Activated T-cell treated with anti-CD3 and anti-CD28 coated beads for 48 hours (primary cell): ENCODE measurements at regions not wholly inside any gene's neighbourhood (a gene's known extent, or its start where the extent isn't known, plus 50 kb on each side); places are given as distances from the start of the nearest gene placed in this dataset.

ENCODE experiments used
- DNase-seq: peaks from one replicate; pipeline ENCODE4 v3.0.0-alpha.2; 2020; ENCODE audit warnings: low read depth

GRCh38 chr2:103959174-103960128, 894.5 kb upstream of the POU3F3 start:
- DNase-seq = no peak

GRCh38 chr2:103960129-103960513, 893.8 kb upstream of the POU3F3 start:
- DNase-seq = no peak

GRCh38 chr2:103960951-103961350, 893.0 kb upstream of the POU3F3 start:
- DNase-seq = no peak

DNA sequence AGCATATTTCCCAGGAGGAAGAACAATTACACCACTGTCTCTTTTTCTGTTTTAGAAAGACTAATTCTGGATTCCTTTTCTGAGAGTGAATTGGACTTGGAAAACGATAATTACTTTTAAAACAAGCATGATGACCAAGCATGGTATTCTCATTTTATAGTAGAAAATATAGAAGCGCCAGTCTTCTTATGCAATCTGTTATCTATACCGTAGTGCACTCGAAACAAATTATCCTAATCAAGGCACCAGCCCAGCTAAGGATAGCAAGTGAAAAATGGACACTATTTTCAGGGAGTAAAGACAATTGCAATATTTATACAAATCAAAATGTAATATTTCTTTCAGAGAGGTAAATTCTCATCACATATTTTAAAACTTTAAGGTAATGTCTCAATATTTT, 892.1 kb upstream of the POU3F3 start:
- no peak for DNase-seq

DNA sequence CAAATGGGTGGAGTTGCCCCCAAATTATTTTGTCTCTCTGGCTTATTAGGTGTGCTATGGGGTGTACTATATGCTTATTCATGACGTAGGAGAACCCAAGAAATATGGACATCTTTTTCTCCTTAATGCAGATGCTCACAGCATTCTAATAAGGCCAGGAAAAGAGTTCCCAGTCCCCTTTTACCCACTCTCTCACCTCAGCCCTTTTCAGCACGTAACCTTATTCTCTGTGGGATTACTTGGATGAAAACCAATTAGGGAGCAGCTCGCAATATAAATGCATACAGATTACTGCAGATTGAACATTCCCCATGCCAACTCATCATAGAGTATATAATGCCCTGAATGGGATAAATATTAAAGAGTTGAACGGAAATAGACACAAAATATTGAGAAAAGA, 891.2 kb upstream of the POU3F3 start:
- DNase-seq = no peak

DNA sequence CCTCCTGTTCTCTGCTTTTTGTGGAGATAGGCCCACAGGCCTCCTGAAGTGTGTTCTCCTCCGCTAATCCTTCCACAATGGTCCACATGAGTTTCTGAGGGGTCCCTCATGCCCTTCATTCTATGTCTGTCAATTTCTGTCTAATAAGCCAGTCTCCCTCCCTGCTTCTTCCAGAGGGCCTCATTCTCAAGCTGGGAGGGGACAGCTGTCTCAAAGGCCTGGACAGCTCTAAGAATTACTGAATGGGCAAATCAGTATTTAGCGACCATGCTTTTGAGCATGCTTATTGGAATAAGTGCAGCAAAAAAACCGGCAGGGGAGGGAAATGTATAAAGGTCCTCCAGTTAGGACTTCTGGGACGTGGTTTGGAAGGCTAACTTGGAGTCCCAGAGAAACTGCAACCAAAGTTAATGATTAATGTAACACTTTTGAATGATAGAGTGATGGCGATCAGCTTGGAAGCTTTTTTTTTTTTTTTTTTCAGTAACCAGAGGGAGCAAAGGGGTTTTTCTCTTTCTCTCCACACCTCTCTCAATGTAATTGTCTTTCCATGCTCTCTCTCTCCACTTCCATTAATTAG, 890.7 kb upstream of the POU3F3 start:
- no peak for DNase-seq

DNA sequence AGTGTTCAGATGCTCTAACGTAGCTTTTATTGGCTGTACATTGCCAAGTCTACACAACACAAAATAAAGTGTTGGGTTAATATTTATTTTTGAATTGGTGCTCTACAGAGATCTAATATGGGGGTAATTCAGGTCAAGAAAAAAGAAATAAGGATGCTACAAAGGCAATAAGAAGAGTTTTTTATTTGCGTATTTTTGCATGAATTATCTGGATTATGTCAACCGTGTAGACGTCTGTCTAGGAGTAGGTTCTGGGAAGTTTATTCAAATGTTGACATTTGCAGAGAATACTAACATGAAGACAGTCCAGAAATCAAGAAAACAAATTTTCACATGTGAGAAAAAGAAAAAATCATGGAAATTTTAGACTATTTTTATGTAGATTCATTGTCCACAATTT, 876.7 kb upstream of the POU3F3 start:
- no peak for DNase-seq

DNA sequence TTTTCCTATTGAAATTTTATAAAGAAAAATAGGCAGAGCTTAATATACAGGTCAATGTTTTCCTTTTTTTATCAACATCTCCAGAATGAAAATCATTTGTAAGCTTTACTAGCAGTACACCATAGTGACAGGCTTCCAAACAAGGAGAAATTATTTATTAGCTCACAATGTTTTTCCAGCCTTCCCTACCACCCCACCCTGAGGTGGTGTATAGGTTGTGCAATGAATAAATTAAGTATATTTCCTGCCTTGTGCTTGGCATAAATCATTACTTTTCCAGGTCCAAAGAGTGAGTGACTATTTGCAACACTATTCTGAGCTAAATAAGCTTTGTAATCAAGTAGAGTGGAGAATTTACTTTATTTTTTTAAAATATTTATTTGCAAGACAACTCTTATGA, 876.2 kb upstream of the POU3F3 start:
- no peak for DNase-seq

DNA sequence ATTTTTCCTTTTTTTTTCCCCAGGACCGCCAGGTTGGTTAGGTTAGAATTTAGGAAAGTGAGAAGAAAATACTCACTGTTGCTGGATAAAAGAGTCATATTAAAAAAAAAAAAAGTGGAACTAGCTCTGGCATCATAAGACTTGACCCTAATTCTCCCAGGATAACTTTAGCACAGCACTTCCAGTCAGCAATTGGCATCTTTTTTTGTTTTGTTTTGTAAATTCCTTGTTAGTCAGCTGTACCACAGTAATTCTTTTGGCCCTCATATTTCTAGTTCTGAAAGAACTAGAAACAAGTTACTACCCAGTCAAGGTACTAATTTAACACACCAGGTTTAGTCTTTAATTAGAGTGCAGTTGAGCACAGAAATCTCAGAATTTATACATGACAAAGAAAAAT, 873.5 kb upstream of the POU3F3 start:
- no peak for DNase-seq

- DNase-seq = no peak
These were observed 871.2 kb upstream of the POU3F3 start for GRCh38 chr2:103982691-103983090.

DNA sequence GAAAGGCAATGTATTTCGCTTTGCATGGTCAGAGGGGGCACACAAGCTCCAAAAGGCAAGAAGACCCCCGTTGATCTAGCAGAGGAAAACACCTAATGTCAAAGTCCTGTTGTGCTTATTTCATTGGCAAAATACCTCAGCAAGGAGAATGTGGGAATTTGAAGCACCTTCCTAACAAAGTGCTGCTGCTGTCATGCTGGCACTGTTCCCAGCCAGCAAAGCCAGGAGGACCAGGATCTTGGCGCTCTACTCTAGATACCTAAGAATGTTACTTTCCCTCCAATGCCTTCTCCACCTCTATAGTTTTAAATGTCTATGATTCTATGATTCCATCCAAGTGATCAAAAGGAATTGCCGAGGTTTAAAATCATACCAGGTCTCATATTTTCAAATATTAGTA, 867.9 kb upstream of the POU3F3 start:
- no peak for DNase-seq

GRCh38 chr2:103991591-103991990, 862.3 kb upstream of the POU3F3 start:
- no peak for DNase-seq

GRCh38 chr2:104004821-104005220, 849.1 kb upstream of the POU3F3 start:
- no peak for DNase-seq

GRCh38 chr2:104016801-104017200, 837.1 kb upstream of the POU3F3 start:
- DNase-seq = no peak

DNA sequence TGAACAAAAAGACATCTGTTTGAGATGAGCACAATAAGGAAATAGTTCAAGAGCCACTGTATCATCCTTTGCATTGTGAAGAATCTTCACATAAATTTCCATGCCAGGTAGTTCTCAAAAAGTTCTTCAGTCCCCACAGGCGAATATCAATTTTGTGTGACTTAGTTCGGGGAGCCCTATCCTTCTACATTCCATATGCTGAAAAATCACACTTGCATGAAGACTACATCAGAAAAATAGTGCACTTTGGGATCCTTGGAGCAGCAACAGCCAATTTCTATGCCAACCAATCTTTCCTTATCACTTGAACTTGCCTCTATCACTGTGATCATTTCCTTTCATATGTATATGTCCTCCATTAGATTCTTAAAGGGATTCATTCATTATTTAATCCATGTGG, 830.6 kb upstream of the POU3F3 start:
- DNase-seq = no peak

- DNase-seq = no peak
These were observed 830.1 kb upstream of the POU3F3 start for GRCh38 chr2:104023765-104024164.

GRCh38 chr2:104025295-104025694, 828.6 kb upstream of the POU3F3 start:
- DNase-seq = no peak

DNA sequence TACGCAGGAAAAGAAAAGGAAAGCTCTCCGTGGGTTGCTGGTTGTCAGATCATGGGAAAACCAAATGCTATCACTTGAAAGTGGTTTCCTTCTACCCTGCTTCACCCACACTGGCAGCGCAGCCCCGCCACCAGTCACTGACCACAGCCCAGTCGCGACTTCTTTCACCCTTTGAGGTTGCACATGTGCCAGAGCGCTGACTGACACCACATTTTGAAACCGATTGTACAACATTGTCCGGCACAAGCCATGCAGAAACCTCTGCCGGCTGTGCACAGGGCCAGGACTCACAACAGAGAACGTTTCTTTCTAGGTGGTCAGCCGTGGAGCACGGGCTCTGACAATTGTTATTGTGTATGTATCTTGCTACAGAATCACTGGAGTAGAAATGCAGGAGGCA, 827.2 kb upstream of the POU3F3 start:
- DNase-seq = no peak

GRCh38 chr2:104027321-104027720, 826.6 kb upstream of the POU3F3 start:
- DNase-seq = no peak

DNA sequence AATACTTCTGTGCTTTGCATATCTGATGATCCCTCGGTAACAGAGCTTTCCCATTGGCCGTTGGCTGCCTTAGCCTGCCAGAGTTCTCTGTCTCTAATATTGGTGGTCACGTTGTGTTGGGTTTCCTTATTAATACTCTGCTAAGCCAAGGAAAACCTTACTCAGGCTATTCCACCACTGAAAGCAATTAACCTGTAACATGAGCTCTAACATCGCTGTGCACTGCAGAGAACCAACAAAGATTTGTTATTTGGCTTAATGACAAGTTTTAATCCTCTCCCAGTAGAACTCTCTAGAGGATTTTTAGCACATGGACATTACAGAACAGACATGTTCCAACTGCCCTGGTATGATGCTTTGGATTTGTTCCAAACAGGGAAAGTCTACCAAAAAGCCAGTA, 825.9 kb upstream of the POU3F3 start:
- DNase-seq = no peak

GRCh38 chr2:104033399-104033798, 820.5 kb upstream of the POU3F3 start:
- no peak for DNase-seq

DNA sequence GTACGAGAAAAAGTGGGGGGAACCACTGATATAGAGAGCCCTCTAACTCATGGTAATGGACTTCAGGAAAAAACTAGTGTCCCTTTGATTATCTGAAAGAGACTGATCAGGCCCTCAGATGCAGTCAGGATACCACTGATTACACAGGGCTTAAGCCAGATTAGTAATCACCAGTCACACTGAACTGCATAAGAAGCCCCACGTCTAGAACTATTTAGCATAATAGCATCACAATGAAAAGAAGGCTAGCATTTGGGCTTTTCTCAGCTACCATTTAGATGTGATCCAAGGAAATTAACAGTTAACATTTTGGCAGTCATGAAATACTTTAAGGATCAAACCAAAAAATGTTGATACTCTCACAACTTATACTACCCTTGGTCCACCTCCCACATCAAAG, 813.1 kb upstream of the POU3F3 start:
- no peak for DNase-seq

GRCh38 chr2:104041351-104041750, 812.6 kb upstream of the POU3F3 start:
- no peak for DNase-seq

GRCh38 chr2:104043864-104044263, 810.1 kb upstream of the POU3F3 start:
- no peak for DNase-seq
